ENCODE measurements at regions not wholly inside any gene's neighbourhood (a gene's known extent, or its start where the extent isn't known, plus 50 kb on each side); places are given as distances from the start of the nearest gene placed in this dataset.

DNA sequence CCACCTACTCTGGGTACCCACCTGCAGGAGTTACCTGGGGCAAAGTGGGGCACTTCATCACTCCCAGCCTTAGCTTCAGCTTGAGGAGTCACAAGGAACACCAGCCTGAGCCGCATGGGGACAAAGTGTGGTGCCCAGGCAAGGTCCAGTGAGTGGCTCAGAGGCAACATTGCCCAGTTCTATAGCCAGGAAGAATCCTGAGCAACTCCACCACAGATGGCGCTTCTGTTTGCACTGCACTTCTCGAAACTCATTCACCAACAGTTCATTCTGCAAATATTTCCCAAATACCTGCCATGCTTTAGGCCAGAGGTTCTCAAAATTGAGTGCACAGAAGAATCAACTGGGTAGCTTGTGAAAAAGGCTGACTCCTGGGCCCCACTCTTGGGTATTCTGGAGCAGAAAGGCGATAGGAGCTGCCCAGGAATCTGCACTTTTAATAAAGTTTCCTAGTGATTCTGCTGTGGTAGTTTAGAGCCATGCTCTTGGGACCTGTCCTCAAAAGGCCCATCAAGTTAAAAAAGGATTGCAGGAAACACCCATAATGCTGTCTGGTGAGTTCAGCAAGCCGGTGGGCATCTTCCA is 83.1 kb downstream of the VEGFA start:
- DNase-seq (ENCODE audit: low spot score), result no peak

DNA sequence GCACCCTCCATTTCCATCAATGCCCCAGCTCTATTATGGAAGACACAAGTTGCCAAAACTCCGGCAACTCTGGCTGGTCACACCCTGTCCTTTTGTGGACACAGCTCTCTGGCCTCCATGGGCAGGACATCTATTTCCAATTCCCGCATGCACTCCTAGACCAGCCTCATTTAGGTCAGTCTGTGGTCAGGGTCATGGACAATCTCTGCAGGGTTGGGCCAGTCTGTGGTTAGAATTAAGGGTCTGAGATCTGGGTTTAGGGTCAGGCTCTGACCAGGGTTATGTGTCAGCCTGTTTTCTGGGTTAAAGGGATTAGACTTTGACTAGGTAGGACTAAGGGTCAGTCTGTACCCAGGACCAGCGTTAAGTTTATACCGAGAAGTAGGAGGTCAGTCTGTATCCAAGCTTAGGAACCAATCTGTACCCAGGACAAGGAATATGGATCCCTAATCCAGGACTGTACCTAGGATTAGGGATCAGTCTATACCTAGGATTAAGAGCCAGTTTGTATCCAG is 82.4 kb downstream of the VEGFA start:
- no peak for DNase-seq (ENCODE audit: low spot score)

DNA sequence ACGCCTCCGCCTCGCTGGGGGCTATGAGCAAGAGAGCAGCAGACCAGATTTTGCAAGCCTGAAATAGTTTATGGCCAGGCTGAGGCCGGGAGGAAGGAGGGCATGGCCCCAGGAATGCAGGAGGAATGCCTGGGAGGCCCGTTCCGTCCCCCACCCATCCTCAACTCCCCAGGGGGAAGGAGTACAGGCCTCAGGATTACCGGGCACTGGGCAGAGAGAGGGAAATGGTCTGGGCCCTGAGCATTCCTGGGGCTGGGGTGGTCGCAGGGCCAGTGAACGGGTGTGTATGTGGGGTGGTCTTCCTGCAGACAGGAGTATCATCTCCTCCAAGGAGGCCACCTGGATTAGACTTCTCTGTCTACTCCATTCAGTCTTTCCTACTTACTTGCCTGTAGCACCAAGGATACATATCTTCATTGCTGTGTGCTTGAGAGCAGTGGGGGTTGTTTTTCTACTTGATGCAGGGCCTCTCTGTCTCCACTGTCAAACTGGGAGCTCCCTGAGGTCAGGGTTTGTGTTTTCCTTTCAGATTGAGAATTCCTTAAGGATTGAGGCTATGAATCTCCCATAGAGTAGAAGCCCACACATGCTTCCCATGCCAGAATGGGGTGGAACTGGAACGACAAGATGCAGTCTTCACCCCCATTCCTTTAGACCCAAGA is 81.3 kb downstream of the VEGFA start:
- no peak for DNase-seq (ENCODE audit: low spot score)

DNA sequence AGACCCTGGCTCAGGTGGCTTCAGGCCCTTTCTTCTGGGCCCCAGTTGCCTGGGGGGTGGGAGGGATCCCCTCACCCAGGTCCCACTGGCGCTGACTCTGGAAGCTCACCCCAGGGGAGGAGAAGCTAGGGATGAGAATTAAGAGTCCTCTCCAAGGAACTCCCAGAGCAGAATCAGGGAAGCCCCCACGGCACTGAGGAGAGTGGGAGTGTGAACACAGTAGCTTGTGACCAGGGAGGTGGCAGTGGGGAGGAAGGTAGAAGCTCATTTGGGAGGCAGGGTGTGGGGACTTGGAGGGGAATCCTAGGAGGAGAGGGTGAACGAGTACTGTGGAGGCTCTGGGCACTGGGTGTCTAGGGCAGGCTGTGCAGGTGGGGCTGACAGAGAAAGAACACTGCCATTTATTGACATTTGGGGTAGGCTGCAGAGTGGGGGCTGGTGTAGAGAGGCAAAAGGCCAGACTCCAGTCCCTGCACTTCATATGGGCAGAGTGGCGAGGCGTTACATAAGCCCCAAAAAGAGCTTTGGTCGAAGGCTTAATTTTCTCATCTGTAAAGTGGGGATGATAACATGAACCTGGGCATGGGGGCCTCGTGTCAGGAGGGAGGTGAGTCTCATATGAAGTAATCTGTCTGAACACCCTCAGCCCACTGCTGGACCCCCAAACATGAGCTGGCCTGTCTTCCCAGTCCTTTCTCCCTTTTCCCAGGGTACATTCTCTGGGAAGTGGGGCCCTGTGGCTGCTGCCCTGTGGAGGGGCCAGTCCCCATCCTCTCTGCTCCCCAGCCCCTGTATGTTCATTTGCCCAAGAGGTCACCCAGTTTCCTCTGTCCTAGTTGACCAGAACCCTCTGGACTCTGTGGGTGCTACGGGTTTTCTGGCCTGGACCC is 80.5 kb downstream of the VEGFA start:
- no peak for DNase-seq (ENCODE audit: low spot score)

DNA sequence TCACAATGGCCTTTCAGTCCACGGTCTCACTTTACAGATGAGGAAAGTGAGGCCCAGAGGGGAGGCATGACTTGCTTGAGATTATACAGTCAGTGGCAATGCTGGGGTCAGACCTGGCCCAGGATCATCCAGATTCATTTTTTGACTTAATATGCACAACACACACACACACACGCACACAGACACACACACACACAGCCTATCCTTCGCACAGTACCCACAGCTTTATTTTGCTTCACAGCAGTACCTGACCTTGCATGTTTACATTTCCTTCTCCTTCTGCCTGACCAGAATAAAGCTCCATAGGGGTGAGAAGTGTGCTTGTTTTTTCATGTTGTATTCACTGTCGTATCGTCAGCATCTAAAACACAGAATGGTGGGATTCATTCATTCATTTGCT is 79.8 kb downstream of the VEGFA start:
- DNase-seq (ENCODE audit: low spot score), result no peak

DNA sequence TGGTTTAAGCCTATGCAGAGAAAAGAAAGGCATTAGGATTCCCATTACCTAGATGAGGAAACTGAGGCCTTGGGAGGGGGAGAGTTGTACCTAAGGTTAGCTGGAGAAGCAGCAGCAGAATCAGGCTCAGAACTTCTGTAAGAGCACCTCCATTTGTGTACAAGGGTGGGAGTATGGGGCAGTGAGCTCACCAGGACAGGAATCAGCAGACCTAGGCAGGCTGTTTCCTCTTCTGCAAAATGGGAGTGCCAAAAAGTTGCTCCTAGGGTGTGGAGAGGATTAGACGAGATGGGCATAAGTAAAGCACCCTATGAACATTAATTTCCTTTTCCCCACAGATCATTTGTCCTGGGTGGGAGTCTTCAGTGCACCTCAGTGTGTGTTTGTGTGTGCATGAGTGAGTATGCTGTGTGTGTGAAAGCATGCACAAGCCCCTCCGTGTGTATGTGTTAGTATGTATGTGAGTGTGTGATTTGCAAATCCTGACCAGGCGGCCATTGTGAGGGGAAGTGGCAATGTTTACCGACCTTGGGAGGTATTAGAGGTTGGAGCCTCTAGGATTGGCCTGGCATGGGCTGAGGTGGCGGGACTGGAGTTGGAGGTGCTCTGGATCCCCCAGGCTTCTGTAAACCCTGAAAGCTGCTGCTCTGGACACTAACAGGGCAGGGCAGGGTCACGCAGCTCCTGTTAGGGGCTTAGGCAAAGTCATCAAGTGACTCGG is 78.8 kb downstream of the VEGFA start:
- DNase-seq (ENCODE audit: low spot score), result no peak

DNA sequence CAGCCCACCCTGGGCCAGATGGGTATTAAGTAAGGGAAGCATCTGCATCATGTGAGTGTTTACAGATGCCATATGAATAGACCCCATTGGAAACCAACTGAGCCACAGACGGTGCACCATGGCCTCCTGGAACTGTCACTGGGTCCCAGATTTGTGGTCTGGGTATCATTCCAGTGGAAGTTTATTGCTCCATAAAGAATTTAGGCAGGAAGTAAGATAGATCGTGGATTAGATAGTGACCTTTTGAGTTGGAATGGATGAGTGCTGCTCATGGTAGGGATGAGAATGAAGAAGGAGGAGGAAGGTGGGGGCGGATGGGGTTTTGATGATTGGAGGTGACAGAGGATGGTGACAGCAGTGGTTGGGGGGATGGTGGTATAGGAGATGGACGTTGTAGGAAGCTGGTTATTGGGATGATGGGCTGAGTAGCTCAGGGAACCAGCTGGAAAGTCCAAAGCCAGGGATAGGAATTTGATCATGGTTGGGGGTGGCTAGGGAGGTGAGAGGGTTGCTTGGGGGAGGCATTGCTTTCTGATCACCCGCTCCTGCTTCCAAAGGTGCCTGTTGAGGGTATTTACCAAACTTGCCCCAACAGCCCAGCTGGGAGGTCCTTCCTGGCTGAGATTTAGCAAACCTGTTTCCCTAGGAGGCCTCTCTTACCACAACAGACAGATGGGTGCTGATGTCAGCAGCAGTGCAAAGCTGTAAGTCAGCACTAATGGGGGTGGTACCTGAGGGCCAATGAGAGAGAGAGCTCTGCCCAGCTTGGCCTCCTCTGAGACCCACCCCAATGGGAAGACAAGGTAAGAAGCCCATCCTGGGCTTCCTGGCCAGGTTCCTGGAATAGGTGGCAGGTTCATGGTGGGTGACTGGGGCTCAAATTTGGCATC is 78.0 kb downstream of the VEGFA start:
- DNase-seq (ENCODE audit: low spot score), result no peak

DNA sequence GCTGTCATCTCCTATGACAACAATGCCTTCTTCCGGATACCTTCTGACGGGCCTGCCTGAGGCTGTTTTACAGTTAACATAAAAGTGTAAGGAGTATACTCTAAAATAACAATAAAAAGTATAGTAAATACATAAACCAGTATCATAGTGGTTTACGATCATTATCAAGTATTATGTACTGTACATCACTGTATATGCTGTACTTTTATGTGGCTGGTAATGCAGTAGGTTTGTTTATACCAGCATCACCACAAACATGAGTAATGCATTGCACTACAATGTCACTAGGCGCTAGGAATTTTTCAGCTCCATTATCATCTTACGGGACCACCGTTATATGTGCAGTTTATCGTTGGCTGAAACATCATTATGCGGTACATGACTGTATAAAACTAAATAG is 76.5 kb downstream of the VEGFA start:
- no peak for DNase-seq (ENCODE audit: low spot score)

DNA sequence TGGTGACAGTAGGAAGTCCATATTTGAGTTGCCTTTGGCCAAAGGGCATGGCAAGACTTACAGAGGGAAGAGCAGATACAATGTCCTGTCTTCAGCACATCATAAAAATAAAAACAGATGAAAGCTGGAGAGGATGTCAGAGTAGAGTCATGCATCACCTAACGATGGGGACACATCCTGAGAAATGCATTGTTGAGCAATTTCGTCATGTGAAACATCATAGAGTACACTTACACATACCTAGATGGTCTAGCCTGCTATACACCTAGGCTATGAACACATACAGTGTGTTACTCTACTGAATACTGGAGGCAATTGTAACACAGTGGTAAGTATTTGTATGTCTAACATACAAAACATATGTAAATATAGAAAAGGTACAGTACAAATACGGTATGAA is 75.6 kb downstream of the VEGFA start:
- DNase-seq (ENCODE audit: low spot score), result no peak

DNA sequence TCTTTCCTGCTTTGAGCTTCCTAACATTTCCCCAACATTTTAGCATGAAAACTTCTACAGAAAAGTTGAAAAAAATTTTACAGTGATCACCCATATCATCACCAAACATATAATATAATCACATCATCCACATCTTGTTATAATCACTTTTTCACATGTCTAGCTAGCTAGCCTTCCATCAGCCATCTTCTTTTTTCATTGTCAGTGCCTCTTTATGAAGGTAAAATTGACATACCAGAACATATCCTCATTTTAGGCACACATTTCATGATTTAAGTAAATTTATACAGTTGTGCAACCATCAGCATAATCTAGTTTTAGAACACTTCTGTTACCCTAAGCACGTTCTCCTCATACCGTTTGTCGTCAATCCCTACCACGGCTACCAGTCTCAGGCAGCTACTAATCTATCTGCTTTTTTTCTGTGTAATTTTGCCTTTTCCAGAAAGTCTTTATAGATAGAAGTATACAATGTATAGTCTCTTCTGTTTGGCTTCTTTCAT is 73.7 kb downstream of the VEGFA start:
- no peak for DNase-seq (ENCODE audit: low spot score)

DNA sequence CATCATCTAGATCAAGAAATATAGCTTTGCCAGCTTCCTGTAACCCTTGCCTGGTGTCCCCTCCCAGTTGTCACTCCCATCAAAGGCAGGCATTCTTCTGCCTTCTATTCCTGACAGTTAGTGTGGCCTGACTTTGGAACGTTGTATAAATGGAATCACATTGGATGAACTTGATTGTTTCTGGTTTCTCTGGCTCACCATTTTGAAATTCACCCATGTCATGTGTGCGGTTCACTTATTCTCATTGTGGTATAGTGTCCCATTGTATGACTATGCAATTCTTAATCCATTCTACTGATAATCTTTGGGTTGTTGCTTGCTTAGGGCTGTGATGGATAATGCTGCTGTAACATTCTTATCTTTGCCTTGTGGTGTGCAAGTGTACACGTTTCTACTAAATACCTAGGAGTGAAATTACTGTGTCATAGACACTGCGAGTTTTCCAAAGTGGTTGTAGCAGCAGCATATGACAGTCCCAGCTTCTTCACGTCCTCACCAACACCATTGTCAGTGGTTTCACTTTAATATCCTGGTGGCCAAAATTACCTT is 73.2 kb downstream of the VEGFA start:
- peak; percentile 48 for DNase-seq (ENCODE audit: low spot score)

DNA sequence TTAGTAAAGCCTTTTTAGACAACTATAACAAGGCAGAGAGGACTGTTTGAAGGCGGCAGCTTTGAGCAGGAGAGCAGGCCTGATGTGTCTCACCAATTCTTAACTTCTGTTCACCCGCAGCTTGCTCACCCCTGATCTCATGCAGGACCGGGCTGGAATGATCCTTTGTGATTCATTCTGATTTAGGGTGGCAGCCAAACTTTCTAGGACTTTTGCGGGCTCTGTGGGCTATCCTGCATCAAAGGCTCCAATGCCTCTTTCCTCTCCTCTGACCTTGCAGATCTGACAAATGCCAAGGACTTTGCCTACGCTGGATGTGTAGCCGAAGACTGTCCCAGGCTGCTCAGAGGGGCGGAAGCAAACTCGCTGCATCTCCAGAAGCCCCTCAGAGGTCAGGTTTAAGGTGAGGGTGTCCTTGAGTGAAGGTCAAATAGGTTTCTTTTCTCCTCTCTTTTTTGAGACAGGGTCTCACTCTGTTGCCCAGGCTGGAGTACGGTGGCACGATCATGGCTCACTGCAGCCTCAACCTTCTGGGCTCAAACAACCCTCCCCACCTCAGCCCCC is 72.3 kb downstream of the VEGFA start:
- DNase-seq (ENCODE audit: low spot score), result no peak

DNA sequence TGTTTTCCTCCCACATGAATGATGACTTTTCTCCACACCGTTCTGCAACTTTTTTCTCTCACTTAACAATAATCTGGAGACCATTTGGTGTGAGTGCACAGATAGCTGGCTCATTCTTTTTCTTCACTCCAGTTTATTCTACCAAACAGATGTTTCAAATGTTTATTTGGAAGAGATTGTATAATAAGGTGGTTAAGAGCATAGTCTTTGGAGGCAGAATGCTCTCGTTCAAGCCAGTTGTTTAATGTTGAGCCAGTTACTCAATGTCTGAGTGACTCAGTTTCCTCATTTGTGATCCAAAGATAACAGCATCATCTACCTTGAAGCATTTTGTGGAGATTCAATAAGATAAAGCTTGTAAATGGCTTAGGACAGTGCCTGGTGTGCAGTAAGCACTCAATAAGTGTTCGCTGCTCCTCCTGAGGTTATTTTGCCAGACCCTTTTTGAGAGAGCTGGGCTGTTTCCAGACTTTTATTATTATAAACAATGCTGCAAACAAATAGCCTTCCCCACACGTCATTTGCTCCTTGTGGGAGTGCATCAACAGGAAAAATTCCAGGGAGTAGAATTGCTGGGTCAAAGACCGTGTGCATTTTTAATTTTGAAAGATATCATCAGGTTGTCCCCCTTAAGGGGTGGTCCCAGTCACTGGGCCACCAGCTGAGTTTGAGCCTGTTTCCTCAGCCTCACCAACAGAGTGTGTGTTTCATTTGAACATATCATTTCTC is 70.6 kb downstream of the VEGFA start:
- DNase-seq (ENCODE audit: low spot score), result no peak

DNA sequence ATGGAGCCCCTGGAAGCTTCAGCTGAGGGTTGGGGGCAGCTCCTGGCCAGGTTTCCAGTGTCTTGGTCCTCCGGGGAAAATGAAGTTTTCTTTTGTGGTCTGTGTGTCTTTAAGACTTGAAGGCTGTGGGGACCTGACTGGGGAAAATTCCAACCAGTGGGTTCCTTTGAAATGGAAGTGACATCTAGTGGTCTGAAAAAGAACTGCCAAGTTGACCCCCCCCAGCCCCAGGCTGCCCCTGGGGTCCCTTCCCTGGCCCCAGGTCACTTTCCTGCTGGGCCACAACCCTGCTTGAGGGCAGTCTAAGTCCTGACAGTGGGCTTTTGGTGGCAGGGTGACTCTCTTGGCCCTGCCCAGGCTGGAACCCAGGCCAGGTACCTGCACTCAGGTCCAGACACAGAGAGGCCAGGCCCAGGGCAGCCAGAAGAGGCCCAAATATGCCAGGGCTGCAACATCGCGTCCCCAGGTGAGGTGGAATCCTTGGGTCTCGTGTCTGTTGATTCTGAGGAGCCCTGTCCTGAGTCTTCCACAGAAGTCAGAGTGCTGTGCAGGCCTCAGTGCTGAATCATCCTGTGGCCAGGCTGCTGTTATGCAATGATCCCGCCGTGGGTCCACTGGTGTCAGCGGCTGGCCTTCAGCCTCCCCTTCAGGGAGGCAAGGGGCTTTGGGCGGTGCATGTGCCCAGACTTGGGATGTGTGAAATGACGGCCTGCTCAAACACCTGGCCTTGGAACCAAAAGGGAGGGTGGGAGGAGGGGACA is 68.4 kb downstream of the VEGFA start:
- DNase-seq (ENCODE audit: low spot score), result peak; percentile 66

DNA sequence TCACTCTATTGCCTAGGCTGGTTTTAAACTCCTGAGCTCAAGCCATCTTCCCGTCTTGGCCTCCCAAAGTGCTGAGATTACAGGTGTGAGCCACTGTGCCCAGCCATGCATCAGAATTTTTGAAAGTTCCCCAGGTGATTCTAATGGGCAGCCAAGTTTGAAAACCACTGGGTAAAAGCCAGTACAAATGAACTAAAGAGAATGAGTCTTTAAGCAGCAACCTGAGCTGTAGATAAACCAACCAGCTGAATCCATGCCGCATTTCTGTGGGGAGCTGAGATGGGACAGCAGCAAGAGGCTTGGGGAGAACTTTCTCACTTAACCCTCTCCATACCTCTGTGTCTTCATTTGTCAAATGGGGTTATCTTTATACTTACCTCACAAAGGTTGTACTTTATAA is 67.5 kb downstream of the VEGFA start:
- DNase-seq (ENCODE audit: low spot score), result no peak

DNA sequence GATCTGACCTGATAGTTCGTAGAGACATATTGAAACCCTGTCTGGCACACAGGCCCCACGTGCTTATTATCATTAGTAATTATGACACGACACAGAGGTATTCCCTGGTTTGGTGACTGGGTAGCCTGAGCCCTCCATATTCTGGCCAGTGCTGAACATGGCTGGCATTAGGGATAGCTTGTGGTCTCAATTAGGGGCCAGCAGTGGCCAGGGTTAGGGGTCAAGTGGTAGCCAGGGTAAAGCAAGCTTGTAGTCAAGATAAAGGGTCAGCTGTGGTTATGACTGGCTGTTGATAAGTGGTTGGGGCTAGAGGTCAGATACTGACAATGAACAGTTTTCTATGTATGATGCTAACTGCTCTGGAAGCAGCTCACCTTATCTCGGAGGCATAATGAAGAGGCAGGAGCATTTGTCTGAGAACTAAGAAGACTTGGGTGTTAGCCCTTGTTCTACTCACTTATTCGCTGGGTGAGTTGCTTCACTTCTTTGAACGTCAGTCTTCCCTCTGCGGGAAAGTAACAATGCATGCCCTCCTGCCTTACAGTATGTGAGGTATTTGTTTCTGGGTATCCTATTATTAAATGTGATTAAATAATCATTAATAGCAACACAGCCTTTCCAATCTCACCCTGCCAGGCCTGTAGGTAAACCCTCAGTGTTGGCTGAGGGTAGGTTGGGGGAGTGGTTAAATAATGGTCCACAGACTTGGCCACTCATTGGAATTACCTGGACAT is 66.7 kb downstream of the VEGFA start:
- no peak for DNase-seq (ENCODE audit: low spot score)

Data from HT-29 (cell line).